ENCODE measurements at regions not wholly inside any gene's neighbourhood (a gene's known extent, or its start where the extent isn't known, plus 50 kb on each side); places are given as distances from the start of the nearest gene placed in this dataset.

- DNase-seq (ENCODE audit: low spot score) = no peak
These were observed 60.2 kb upstream of the PODXL start for GRCh38 chr7:131616487-131617200.

- no peak for DNase-seq (ENCODE audit: low spot score)
These were observed 57.5 kb upstream of the PODXL start for GRCh38 chr7:131613909-131614308.

- no peak for DNase-seq (ENCODE audit: low spot score)
These were observed 53.6 kb upstream of the PODXL start for GRCh38 chr7:131610007-131610406.

- no peak for DNase-seq (ENCODE audit: low spot score)
These were observed 51.7 kb upstream of the PODXL start for GRCh38 chr7:131608116-131608500.

DNA sequence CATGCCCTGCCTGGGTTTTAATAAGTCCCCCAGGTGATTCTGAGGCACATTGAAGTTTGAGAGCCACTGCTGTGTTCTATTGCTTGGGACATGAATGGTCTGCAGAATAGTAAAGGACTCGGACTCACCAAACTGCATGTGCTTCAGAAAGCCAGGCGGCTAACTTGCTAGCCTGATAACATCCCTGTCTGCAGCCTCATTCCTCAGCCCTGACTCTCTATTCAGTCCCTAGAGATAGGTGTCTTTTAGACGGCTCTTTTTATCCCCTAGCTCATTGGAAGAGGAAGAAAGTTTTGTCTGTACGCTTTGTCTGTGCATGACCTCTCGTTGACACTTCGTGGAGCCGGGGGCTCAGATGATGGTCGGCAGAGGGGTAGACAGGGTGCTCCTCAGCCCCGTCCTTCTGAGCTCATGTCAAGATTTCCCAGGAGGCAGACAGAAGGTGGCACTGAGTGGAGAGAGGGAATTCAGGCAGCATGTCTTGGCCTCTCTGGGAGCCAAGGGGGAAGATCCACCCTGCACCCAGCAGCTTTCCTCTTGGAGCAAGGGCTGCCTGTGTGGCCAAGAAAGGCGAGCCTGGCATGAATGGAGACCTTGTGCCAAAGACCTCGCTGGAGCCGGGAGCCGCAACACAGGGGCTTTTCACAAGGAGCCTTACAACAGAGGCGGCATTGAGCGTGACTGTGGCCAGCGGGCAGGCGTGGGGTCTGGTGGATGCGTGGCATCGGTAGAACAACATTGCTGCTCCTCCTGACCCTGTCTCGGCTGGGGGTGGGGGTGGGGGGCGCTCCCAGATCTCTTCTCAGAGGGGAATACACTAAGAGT is 51.1 kb upstream of the PODXL start:
- DNase-seq (ENCODE audit: low spot score) = no peak

GRCh38 chr7:131606346-131607290 is 50.2 kb upstream of the PODXL start:
- peak; percentile 80 for DNase-seq (ENCODE audit: low spot score)
